GM10248 (cell line): ENCODE measurements at regions not wholly inside any gene's neighbourhood (a gene's known extent, or its start where the extent isn't known, plus 50 kb on each side); places are given as distances from the start of the nearest gene placed in this dataset.

ENCODE experiments used
- CTCF ChIA-PET: fragments of 300-600 bp; sonication (Branson Sonifier 250); formaldehyde crosslinking; extraction: SDS; loops from one replicate; lab custom pipeline; 2021; ENCODE audit warnings: antibody characterized with exemption; lab: Yijun Ruan, JAX
- POLR2A ChIA-PET: fragments of 350-650 bp; sonication (Branson Sonifier 250); formaldehyde crosslinking; extraction: SDS; loops from one replicate; lab custom pipeline; 2020; ENCODE audit warnings: antibody characterized with exemption; lab: Yijun Ruan, JAX
- DNase-seq: peaks from one replicate; pipeline ENCODE4 v3.0.0; 2012; ENCODE audit errors: extremely low spot score
- CTCF ChIP-seq: IDR thresholded peaks from 2 replicates; pipeline ENCODE4 v1.5.1; 2012; ENCODE audit warnings: mild to moderate bottlenecking, low read depth; ENCODE audit errors: extremely low read depth, missing control alignments, control extremely low read depth

GRCh38 chr10:128472196-128472595 is 346.0 kb upstream of the MKI67 start:
- TF ChIP-seq CTCF = no peak
- DNase-seq = no peak
- ChIA-PET CTCF (no interaction called here), POLR2A (no interaction called here)

GRCh38 chr10:128473396-128473795 is 347.2 kb upstream of the MKI67 start:
- no peak for DNase-seq
- ChIA-PET CTCF (no interaction called here), POLR2A (no interaction called here)
- TF ChIP-seq CTCF = no peak

GRCh38 chr10:128473911-128474310 is 347.7 kb upstream of the MKI67 start:
- ChIA-PET CTCF (no interaction called here), POLR2A (interaction anchor here (0.6 kb wide), 1 partner anchor 862 kb away, joined by 3 read pairs; no protein-coding TSS in a partner anchor)
- no peak for TF ChIP-seq CTCF
- DNase-seq = no peak

GRCh38 chr10:128474571-128474970 is 348.3 kb upstream of the MKI67 start:
- no peak for TF ChIP-seq CTCF
- POLR2A ChIA-PET = no interaction called here
- CTCF ChIA-PET = no interaction called here
- no peak for DNase-seq

GRCh38 chr10:128475686-128476367 is 349.6 kb upstream of the MKI67 start:
- ChIA-PET POLR2A (no interaction called here), CTCF (interaction anchor here (0.8 kb wide), 1 partner anchor 9 kb away, joined by 3 read pairs; no protein-coding TSS in a partner anchor)
- no peak for DNase-seq
- no peak for TF ChIP-seq CTCF

- DNase-seq = no peak
- TF ChIP-seq CTCF = no peak
- CTCF ChIA-PET = no interaction called here
- POLR2A ChIA-PET = no interaction called here
Measured at GRCh38 chr10:128476368-128476725, 350.1 kb upstream of the MKI67 start.

GRCh38 chr10:128476845-128477244 is 350.6 kb upstream of the MKI67 start:
- no peak for TF ChIP-seq CTCF
- POLR2A ChIA-PET = no interaction called here

More at GRCh38 chr10:128476845-128477244, 350.6 kb upstream of the MKI67 start:
- no peak for DNase-seq
- CTCF ChIA-PET = no interaction called here
